Stimulated activated naive CD8-positive, alpha-beta T cell treated with anti-CD3 and anti-CD28 coated beads, Interleukin-15, amount 100 ng/mL, for 72 hours (primary cell): ENCODE measurements at regions not wholly inside any gene's neighbourhood (a gene's known extent, or its start where the extent isn't known, plus 50 kb on each side); places are given as distances from the start of the nearest gene placed in this dataset.

Experiments
- ATAC-seq: fragments of 150-1000 bp; cut with Tn5 transposase; 2 replicates; pipeline ENCODE4 v1.10.0; 2021; ENCODE audit warnings: mild to moderate bottlenecking, moderate library complexity
- DNase-seq, 2 donors: peaks; one replicate each; pipeline ENCODE4 v3.0.0; 2021 to 2022
- H3K27ac Mint-ChIP-seq, 2 donors: one replicate each; pipeline ENCODE4 v1.8.0; 2022; ENCODE audit warnings: mild to moderate bottlenecking in 2 of 2, mixed read lengths in 2 of 2, moderate library complexity in 2 of 2
- H3K27me3 Mint-ChIP-seq: one replicate; pipeline ENCODE4 v1.8.0; 2022; ENCODE audit warnings: mixed read lengths
- H3K4me1 Mint-ChIP-seq: one replicate; pipeline ENCODE4 v1.8.0; 2022; ENCODE audit warnings: mild to moderate bottlenecking, mixed read lengths
- H3K4me3 Mint-ChIP-seq, 2 donors: one replicate each; pipeline ENCODE4 v1.8.0; 2022; ENCODE audit warnings: mild to moderate bottlenecking in 2 of 2, mixed read lengths in 2 of 2, moderate library complexity in 1 of 2
- H3K9me3 Mint-ChIP-seq, 2 donors: one replicate each; pipeline ENCODE4 v1.8.0; 2022; ENCODE audit warnings: mixed read lengths in 2 of 2

DNA sequence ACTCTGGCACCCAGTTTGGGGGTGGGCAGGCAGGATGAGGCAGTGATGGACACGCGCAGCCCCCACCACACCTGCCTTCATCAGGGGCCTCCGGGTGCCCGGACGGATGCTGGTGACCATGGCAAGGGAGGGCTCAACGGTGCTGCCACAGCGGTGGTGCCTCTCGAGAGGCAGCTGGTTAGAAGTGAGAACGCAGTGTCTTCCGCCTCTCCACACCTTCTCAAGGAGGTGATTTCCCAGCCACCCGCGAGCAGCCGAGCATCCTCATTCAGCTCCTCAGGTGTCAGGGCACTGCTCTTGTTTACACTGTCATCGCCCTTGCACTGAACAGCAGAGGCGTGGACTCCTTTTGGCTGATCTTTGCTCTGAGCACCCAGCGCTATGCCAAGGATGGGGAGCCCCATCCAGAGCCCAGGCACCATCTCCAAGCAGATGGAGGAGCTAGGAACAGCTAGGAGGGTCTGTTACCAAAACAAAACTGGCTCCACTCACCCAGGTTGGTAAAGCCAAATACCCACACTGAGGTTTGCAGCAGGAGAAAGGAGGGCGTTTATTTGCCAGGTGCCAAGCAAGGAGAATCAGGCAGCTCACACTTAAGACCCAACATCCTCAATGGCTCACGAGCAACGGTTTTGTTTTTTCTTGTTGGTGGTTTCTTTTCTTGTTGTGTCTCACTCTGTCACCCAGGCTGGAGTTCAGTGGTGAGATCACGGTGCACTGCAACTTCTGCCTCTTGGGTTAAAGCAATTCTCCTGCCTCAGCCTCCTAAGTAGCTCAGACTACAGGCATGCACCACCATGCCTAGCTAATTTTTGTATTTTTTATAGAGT is 174.3 kb upstream of the TNRC6C start:
- Mint-ChIP-seq H3K27me3 (no peaks in the 10 kb centered on the region), H3K4me3 (peak overlapping the region; percentile 31 to 42), H3K27ac (peak overlapping the region; percentile 26 to 64), H3K9me3 (no peaks in the 10 kb centered on the region), H3K4me1 (peaks cover 29% of the 10 kb centered on the region)
- DNase-seq (peak; percentile 52 to 74), ATAC-seq (peak; percentile 96)

DNA sequence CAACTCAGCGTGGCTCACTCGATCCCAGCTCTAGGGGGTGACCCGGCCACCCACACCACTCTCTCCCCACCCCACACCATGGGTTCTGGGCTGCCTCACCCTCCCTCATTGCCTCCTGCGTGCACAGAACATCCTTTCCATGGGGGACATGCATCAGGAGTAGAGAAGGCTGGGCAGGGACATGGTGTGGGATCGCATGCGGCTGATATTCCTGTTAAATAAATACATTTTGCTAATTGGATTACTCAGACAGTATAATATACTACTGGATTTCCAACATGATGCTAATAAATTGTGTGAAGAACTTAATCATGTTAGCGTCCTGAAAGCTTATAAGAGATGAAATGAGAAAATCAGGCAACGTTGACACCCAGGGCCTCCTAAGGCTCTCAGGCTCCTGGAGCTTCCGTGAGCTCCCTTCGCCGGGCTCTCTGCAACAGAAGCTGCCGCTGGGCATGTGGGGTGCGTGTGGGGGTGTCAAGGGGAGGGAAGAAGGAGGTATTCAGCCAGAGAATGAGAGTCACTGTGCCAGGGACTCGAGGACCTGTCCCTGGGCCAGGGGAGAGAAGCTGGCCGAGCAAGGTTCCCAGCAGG is 173.1 kb upstream of the TNRC6C start:
- Mint-ChIP-seq H3K4me3 (no peak overlapping the region), H3K27ac (no peak overlapping the region)

DNA sequence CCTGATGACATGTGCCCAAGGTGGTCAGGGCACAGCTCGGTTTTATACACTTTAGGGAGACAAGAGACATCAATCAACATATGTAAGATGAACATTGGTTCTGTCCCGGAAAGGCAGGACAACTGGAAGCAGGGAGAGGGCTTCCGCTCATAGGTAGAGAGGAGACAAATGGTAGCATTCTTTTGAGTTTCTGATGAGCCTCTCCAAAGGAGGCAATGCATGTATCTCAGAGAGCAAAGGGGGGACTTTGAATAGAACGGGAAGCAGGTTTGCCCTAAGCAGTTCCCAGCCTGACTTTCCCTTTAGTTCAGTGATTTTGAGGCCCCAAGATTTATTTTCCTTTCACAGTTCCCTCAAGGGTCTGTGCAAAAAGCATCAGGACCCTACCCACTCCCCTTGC is 172.4 kb upstream of the TNRC6C start:
- peak overlapping the region in 1 of 2 donors; percentile 27 for H3K27ac Mint-ChIP-seq
- H3K9me3 Mint-ChIP-seq, result no peaks in the 10 kb centered on the region
- peaks cover 29% of the 10 kb centered on the region for H3K4me1 Mint-ChIP-seq
- no peak for DNase-seq
- no peaks in the 10 kb centered on the region for H3K27me3 Mint-ChIP-seq
- ATAC-seq, result no peak
- H3K4me3 Mint-ChIP-seq, result no peak overlapping the region

More for the DNA sequence above, 173.1 kb upstream of the TNRC6C start:
- ATAC-seq (no peak), DNase-seq (no peak)
- no peaks in the 10 kb centered on the region for H3K9me3 Mint-ChIP-seq
- no peaks in the 10 kb centered on the region for H3K27me3 Mint-ChIP-seq
- H3K4me1 Mint-ChIP-seq, result peaks cover 29% of the 10 kb centered on the region

DNA sequence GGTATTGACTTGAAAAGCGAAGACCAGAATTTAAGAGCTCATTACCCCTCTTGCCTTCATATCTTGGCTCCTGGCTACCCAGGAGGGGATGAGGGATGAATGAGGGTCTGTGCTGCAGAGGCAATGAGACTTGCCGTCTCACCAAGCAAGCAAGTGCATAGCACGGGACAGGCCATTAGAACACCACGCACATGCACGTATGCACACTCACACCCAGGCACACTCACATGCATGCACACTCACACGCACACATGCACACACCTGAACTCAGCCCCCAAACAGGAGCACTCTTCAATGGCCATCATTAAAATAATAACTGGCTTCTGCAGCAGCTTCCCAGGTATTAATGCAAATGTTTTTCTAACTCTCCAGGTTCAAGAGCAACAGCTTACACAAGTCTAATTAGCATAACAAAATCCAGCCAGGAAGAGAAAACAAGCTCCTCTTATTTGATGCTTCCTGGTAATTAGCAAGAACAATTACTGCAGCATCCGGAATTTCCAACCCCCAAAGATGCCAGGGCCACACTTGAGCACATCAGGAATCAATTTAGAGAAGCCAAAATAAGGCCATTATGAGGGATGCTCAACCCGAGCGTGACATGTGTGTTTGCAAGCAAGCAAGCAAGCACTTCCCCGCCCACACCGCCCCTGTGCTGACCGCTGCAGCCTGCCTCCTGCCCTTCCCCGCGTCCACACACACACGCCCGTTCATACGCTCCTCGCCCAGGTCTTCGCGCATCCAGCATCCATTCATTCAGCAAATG is 171.6 kb upstream of the TNRC6C start:
- H3K27me3 Mint-ChIP-seq, result no peaks in the 10 kb centered on the region
- no peak overlapping the region for H3K4me3 Mint-ChIP-seq
- ATAC-seq (no peak), DNase-seq (no peak)
- peaks cover 29% of the 10 kb centered on the region for H3K4me1 Mint-ChIP-seq
- no peaks in the 10 kb centered on the region for H3K9me3 Mint-ChIP-seq
- H3K27ac Mint-ChIP-seq, result no peak overlapping the region

DNA sequence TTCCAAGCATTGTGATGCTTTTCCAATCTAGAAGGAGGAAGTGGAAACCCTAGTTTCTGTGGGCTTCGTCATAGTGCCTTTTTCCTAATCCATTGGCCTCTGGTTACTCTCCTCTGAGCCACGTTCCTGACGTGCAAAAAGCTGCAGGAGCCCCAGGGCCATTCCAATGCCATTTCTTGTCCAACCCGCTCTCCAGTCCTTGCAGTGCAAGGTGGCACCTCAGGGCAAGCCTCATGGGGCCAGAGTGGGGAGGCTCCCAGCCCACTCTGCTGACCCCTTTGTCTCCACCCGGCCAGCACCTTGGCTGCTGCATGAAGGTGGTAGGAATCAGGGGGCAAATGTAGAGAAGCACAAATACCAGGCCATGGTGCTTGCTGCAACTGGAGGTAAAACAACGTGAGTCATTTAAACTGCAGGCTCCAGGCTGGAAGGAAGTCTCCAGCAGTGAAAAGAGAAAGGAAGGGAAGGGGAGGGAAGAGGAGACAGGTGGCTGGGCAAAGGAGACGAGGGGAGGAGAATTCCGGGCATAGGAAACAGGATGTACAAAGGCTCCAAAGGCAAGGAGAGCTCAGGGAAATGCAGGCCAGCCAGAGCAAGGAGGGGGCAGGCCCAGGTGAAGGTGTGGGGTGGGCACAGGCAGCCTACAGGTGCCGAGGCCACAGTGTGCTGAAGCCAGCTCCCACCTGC is 168.2 kb upstream of the TNRC6C start:
- Mint-ChIP-seq H3K9me3 (no peaks in the 10 kb centered on the region), H3K4me1 (no peaks in the 10 kb centered on the region), H3K27ac (no peak overlapping the region), H3K4me3 (no peak overlapping the region), H3K27me3 (no peaks in the 10 kb centered on the region)
- DNase-seq (no peak), ATAC-seq (no peak)

DNA sequence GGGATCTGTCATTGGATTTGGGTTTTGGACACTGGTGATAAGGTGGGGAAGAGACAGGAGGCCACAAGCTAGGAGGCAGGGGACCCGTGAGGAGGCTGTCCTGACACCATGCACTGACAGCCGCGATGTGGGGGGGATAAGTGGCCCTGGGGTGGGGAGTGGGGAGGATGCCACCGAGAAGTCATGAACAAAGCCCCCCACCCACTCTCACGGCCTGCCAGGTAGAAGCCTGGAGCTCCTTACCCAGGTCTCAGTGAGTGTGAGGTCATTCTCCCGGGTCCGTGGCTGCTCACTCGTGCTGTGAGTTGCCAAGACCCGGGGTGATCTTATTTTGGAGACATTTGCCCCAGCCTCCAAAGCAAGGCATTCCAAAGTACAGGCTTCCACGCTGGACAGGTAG is 165.9 kb upstream of the TNRC6C start:
- DNase-seq, result no peak
- Mint-ChIP-seq H3K27ac (no peak overlapping the region), H3K4me1 (no peaks in the 10 kb centered on the region), H3K27me3 (no peaks in the 10 kb centered on the region), H3K9me3 (no peaks in the 10 kb centered on the region), H3K4me3 (no peak overlapping the region)
- ATAC-seq, result no peak

DNA sequence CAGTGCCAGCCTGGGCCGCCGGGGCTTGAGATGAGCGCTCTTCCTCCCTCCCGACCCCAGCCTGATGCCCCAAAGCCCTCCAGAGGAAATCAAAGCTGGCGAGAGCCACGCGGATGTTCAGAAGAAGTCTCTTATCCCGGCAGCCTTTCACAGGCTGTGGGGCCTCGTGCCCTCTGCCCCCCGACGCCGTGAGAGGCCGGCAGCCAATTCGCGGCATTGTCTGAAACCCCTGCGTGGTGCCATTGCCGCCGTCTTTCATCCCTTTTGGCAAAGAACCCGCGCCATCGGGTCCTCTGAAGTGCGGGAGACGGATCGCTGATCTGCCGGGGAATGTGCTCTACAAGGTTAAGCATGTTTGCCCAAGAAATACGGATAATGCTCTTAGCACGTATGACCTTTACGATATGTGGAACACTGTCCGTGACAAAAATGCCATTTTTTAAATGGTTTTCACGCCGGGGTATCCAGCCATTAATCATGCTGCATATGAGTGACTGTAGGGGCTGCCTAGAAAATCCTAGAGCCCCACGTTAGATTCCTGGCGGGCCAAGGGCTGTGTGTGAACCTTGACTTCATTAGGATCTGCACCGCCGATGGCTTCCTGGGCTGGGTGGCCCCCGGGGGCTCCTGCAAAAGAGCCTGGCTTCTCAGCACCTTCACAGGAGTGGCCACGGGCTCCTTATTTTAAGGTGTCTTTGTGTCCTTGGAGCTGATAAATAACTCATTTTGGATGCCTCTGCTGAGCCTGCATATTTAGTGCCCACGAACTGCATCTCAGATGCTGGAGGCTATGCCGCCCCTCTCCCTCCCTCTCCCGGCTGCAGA is 165.1 kb upstream of the TNRC6C start:
- H3K4me1 Mint-ChIP-seq, result no peaks in the 10 kb centered on the region
- ATAC-seq (no peak), DNase-seq (no peak)
- H3K9me3 Mint-ChIP-seq, result no peaks in the 10 kb centered on the region
- H3K27ac Mint-ChIP-seq, result peak overlapping the region in 1 of 2 donors; percentile 83
- no peaks in the 10 kb centered on the region for H3K27me3 Mint-ChIP-seq
- no peak overlapping the region for H3K4me3 Mint-ChIP-seq

DNA sequence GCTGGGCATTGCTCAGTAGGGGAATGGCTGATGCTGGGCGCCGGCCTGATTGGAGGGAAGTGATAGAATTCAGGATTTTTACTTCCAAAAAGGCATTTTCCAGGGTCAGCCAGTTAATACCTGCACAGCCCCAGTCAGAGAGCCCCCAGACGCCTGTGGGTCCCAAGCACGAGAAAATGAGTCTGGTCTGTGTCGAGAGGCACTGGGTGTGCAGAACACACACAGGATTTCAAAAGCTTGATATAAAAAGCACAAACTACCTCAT is 164.6 kb upstream of the TNRC6C start:
- DNase-seq, result no peak
- Mint-ChIP-seq H3K27ac (peak overlapping the region in 1 of 2 donors; percentile 68), H3K9me3 (no peaks in the 10 kb centered on the region), H3K4me3 (no peak overlapping the region), H3K4me1 (no peaks in the 10 kb centered on the region), H3K27me3 (no peaks in the 10 kb centered on the region)
- ATAC-seq, result no peak

DNA sequence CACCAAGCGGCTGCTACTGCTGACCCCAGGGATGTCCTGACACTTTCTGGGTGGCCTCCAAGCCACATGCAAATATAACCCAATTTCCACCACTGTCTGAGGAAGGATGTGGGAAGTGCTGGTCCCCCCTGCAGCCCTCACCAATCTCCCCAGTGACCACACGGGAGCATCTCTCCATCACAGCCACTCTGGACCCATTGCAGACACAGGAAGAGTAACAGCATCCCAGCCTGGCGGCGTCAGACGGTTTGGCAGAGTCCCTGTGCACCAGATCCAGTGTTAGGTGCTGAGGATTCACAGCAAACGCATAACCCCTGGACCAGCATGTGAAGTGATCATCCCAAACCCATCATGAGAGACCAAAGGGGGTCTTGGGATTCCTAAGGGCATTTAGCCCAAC is 163.7 kb upstream of the TNRC6C start:
- Mint-ChIP-seq H3K4me1 (no peaks in the 10 kb centered on the region), H3K4me3 (no peak overlapping the region), H3K27me3 (no peaks in the 10 kb centered on the region), H3K27ac (no peak overlapping the region), H3K9me3 (no peaks in the 10 kb centered on the region)
- ATAC-seq, result no peak
- DNase-seq, result no peak

DNA sequence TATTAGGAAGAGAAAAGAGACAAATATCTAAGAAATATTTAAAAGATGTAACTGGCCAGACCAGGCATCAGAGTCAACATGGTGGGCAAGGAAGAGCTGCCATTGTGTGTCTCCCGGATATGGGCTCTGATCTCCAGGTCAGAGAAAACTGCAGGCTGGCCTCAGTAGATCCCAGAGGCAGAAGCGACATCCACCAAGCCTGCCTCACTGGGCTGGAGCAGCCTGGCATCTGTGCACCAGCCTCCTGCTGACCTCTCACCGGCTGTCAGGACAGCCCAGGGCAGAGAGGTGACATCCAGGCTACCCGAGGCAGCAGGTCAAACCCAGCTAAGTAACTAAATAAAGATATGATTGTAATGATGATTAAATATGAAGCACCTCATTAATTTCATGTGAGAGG is 162.8 kb upstream of the TNRC6C start:
- Mint-ChIP-seq H3K27ac (no peak overlapping the region), H3K27me3 (no peaks in the 10 kb centered on the region), H3K4me1 (no peaks in the 10 kb centered on the region), H3K9me3 (no peaks in the 10 kb centered on the region), H3K4me3 (no peak overlapping the region)
- no peak for DNase-seq
- no peak for ATAC-seq

DNA sequence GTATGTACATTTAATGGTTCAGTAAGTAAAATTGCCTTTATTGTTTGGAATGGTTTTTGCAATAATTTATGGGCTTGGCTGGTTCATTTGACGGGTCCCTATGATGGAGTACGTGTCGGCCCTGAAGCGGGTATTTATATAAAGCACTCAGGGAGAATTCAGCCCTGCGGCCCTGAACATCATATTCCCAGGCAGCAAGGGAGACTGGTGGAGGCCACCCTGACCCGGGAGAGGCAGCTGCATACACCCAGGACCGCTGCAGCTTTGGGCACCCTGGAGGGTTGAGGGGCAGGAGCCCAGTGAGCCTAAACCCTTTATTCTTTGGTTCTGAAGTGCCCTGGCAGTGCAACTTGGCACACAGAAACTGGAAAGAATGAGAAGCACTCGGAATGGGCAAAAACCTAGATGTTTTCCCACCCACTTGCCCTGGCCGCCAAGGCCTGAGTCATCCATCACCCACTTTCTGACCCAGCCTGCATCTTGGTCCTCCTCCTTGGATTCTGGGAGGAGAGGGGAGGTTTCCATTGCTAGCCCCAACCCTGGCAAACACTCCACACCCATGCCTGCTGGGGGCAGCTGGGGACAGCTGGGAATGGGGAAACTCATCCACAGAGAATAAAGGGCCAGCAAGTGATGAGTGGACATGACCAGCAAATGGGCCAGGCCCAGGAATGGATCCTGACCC is 162.2 kb upstream of the TNRC6C start:
- H3K27me3 Mint-ChIP-seq, result no peaks in the 10 kb centered on the region
- no peak for ATAC-seq

DNA sequence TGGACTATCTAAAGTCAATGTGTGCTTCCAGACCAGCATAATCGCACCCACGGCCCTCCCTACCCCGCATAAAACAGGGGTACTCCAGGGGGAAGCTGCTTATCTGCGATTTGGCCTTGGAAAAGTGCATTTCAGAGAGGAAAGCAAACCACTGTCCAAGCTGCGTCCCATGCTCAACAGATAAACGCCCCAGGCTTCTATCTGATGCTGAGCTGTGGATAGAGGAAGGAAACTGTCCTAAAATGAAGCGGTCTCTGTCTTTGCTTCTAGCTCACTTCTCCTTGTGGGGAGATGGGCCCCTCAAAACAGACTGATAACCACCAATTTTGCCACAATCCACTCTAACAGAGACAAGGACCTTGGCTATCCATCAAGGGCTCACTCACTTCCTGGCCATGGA is 160.5 kb upstream of the TNRC6C start:
- H3K27ac Mint-ChIP-seq, result peak overlapping the region in 1 of 2 donors; percentile 71
- no peak for ATAC-seq
- H3K9me3 Mint-ChIP-seq, result no peaks in the 10 kb centered on the region
- no peak overlapping the region for H3K4me3 Mint-ChIP-seq
- peaks cover 15% of the 10 kb centered on the region for H3K27me3 Mint-ChIP-seq
- DNase-seq, result no peak
- H3K4me1 Mint-ChIP-seq, result peaks cover 8% of the 10 kb centered on the region

More for the DNA sequence above, 162.2 kb upstream of the TNRC6C start:
- peak overlapping the region in 1 of 2 donors; percentile 64 for H3K27ac Mint-ChIP-seq
- DNase-seq, result no peak
- H3K9me3 Mint-ChIP-seq, result no peaks in the 10 kb centered on the region
- H3K4me1 Mint-ChIP-seq, result no peaks in the 10 kb centered on the region
- no peak overlapping the region for H3K4me3 Mint-ChIP-seq

DNA sequence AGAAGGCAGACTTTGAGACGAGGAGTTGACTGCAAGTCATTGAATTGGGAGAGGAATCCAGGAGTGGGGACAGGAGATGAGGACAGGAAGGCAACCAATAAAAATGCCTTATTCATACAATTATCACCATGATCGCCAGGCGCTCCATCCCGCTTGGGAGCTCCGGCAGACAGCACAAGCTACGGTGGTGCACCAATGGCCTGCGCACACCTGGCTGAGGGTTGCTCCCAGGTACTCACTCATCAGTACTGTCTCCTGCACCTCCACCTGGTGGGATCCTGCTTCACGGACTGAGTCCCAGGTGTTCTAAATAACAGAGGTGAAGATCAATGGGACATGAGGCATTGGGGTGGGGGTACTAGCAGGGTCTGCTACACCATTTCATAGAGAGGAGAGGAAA is 160.0 kb upstream of the TNRC6C start:
- H3K9me3 Mint-ChIP-seq, result no peaks in the 10 kb centered on the region

DNA sequence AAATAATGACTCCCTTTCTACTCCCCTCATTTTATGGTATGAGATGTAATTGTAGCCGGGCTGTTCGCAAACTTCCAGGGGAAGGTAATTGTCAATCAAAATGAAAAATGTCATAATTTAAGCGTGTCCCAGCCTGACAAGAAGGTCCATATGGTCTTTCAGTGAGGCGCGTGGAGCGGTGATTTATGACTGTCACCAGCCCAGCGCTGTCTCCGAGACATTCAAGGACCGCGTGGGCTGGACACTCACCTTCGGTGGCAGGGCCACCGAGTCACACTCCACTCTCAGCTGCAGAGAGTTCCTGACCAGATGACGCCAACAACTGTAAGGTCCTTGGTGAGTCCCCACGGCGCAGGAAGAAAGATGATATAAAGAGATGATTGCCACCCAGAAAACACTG is 157.7 kb upstream of the TNRC6C start:
- H3K4me1 Mint-ChIP-seq, result peaks cover 8% of the 10 kb centered on the region
- H3K9me3 Mint-ChIP-seq, result no peaks in the 10 kb centered on the region
- no peak for ATAC-seq
- peaks cover 16% of the 10 kb centered on the region for H3K27me3 Mint-ChIP-seq
- H3K4me3 Mint-ChIP-seq, result no peak overlapping the region
- DNase-seq, result no peak
- no peak overlapping the region for H3K27ac Mint-ChIP-seq

More for the DNA sequence above, 160.0 kb upstream of the TNRC6C start:
- ATAC-seq (no peak), DNase-seq (no peak)
- peaks cover 16% of the 10 kb centered on the region for H3K27me3 Mint-ChIP-seq
- peak overlapping the region in 1 of 2 donors; percentile 71 for H3K27ac Mint-ChIP-seq
- H3K4me1 Mint-ChIP-seq, result peaks cover 8% of the 10 kb centered on the region
- no peak overlapping the region for H3K4me3 Mint-ChIP-seq
